RWPE2 (cell line): ENCODE measurements at regions not wholly inside any gene's neighbourhood (a gene's known extent, or its start where the extent isn't known, plus 50 kb on each side); places are given as distances from the start of the nearest gene placed in this dataset.

ENCODE experiments used
- ATAC-seq: fragments of 200-7000 bp; cut with Tn5 transposase; 3 replicates; pipeline ENCODE4 v1.9.1; 2021; ENCODE audit warnings: low read depth
- DNase-seq: peaks from one replicate; pipeline ENCODE4 v3.0.0-alpha.2; 2020; ENCODE audit warnings: low spot score
- H3K27ac ChIP-seq: fragments of 450-650 bp; 2 replicates; pipeline ENCODE4 v1.5.1; 2017; ENCODE audit warnings: mild to moderate bottlenecking; ENCODE audit not compliant: poor library complexity, severe bottlenecking
- H3K27me3 ChIP-seq: fragments of 250-450 bp; sonication (Bioruptor Pico); 2 replicates; pipeline ENCODE4 v1.5.1; 2021; ENCODE audit warnings: mild to moderate bottlenecking, moderate library complexity; ENCODE audit not compliant: insufficient read depth, poor library complexity, severe bottlenecking
- H3K36me3 ChIP-seq: fragments of 250-450 bp; sonication (Bioruptor Pico); 2 replicates; pipeline ENCODE4 v1.5.1; 2020; ENCODE audit warnings: low read depth, mild to moderate bottlenecking, moderate library complexity
- H3K4me1 ChIP-seq: fragments of 250-450 bp; sonication (Bioruptor Pico); 2 replicates; pipeline ENCODE4 v1.5.1; 2021; ENCODE audit warnings: mild to moderate bottlenecking, moderate library complexity; ENCODE audit not compliant: insufficient read depth, poor library complexity, severe bottlenecking
- H3K4me3 ChIP-seq: fragments of 250-450 bp; sonication (Bioruptor Pico); 2 replicates; pipeline ENCODE4 v1.5.1; 2021; ENCODE audit warnings: mild to moderate bottlenecking, moderate library complexity; ENCODE audit not compliant: severe bottlenecking
- H3K9me3 ChIP-seq: fragments of 250-450 bp; sonication (Bioruptor Pico); 2 replicates; pipeline ENCODE4 v1.5.1; 2021; ENCODE audit warnings: mild to moderate bottlenecking, moderate library complexity; ENCODE audit not compliant: severe bottlenecking
- CTCF ChIP-seq: fragments of 450-650 bp; IDR thresholded peaks from one replicate; pipeline ENCODE4 v1.5.1; 2017; ENCODE audit warnings: mild to moderate bottlenecking, moderate library complexity; ENCODE audit not compliant: poor library complexity, severe bottlenecking

- Histone ChIP-seq H3K27ac (no peak overlapping the region), H3K4me3 (no peak overlapping the region), H3K4me1 (no peaks in the 10 kb centered on the region), H3K27me3 (peaks cover 16% of the 10 kb centered on the region), H3K36me3 (no peaks in the 10 kb centered on the region), H3K9me3 (no peaks in the 10 kb centered on the region)
- no peak for TF ChIP-seq CTCF
- ATAC-seq: no peak
- DNase-seq: no peak
Observed at GRCh38 chr1:4586611-4587160, 67.7 kb upstream of the AJAP1 start.

GRCh38 chr1:4587721-4588120, 66.7 kb upstream of the AJAP1 start:
- ATAC-seq (no peak), DNase-seq (no peak)
- no peak for TF ChIP-seq CTCF
- Histone ChIP-seq H3K9me3 (no peaks in the 10 kb centered on the region), H3K27me3 (peaks cover 14% of the 10 kb centered on the region), H3K36me3 (no peaks in the 10 kb centered on the region), H3K4me1 (no peaks in the 10 kb centered on the region), H3K27ac (no peak overlapping the region), H3K4me3 (no peak overlapping the region)

GRCh38 chr1:4590756-4591155, 63.7 kb upstream of the AJAP1 start:
- Histone ChIP-seq H3K27me3 (peaks cover under 1% of the 10 kb centered on the region), H3K27ac (no peak overlapping the region), H3K4me1 (no peaks in the 10 kb centered on the region), H3K4me3 (no peak overlapping the region), H3K9me3 (no peaks in the 10 kb centered on the region), H3K36me3 (no peaks in the 10 kb centered on the region)
- ATAC-seq: no peak
- DNase-seq: no peak
- TF ChIP-seq CTCF: no peak

- H3K27ac ChIP-seq: no peak overlapping the region
- H3K27me3 ChIP-seq: no peaks in the 10 kb centered on the region
- no peaks in the 10 kb centered on the region for H3K36me3 ChIP-seq
- no peak overlapping the region for H3K4me3 ChIP-seq
- TF ChIP-seq CTCF: no peak
- ATAC-seq: no peak
- no peak for DNase-seq
- no peaks in the 10 kb centered on the region for H3K4me1 ChIP-seq
- no peaks in the 10 kb centered on the region for H3K9me3 ChIP-seq
Observed at GRCh38 chr1:4591926-4592325, 62.5 kb upstream of the AJAP1 start.

- DNase-seq (no peak), ATAC-seq (no peak)
- H3K36me3 ChIP-seq: no peaks in the 10 kb centered on the region
- no peaks in the 10 kb centered on the region for H3K9me3 ChIP-seq
- no peak overlapping the region for H3K27ac ChIP-seq
- no peaks in the 10 kb centered on the region for H3K4me1 ChIP-seq
- no peaks in the 10 kb centered on the region for H3K27me3 ChIP-seq
- TF ChIP-seq CTCF: no peak
- H3K4me3 ChIP-seq: no peak overlapping the region
Observed at GRCh38 chr1:4593106-4593505, 61.3 kb upstream of the AJAP1 start.
